ENCODE measurements at regions not wholly inside any gene's neighbourhood (a gene's known extent, or its start where the extent isn't known, plus 50 kb on each side); places are given as distances from the start of the nearest gene placed in this dataset.

DNA sequence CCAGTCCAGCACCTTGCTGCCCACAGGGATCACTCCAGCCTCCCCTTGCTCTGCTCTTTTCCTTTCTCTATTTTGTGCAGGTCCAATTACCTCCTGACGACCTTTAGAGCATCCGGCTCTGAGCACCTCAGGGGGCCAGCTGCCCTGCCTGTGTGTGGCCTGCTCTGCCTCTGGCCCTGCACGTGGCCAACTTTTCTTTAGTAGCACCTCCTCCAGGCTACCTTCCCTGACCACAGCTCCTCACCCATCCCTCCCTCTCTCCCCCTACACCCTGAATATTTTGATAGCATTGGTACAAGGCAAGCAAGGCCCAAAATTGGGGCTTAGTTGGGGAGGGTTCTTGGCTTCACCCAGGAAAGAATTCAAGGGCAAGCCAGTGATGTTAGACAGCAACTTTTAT, 66.9 kb upstream of the PRR20G start:
- TF ChIP-seq CTCF (IDR thresholded peaks at IDR 0.05) (no peak), POLR2A (IDR thresholded peaks at IDR 0.05) (no peak)

Measured in sigmoid colon (tissue), 3 donors.